GM18517 (cell line): ENCODE measurements at regions not wholly inside any gene's neighbourhood (a gene's known extent, or its start where the extent isn't known, plus 50 kb on each side); places are given as distances from the start of the nearest gene placed in this dataset.
"Not testable (repeated sequence)": the region's sequence is repeated elsewhere in the genome, so short reads cannot be mapped to it uniquely, and the experiment has no call there.

Experiments
- ATAC-seq: cut with Tn5 transposase; IDR thresholded peaks from one replicate; pipeline ENCODE4 v1.9.1; 2021; ENCODE audit warnings: mild to moderate bottlenecking, moderate library complexity; ENCODE audit not compliant: unreplicated experiment

DNA sequence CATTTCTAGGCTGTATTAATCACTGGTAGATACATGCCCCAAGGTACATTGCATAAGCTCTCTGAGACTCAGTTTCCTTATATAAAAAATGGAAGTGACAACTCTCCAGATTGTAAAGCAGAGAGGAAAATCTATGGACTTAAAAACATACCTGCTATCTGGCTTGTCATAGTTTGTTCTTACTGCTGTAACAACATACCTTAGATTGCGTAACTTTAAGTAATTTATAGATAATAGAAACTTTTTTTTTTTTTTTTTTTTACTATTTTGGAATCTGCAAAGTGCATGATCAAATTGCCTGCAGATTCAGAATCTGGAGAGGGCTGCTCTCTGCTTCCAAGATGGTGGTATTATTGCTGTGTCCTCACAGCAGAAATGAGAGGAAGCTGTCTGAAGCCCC lies 827.7 kb upstream of the BRINP3 start:
- ATAC-seq: no peak

DNA sequence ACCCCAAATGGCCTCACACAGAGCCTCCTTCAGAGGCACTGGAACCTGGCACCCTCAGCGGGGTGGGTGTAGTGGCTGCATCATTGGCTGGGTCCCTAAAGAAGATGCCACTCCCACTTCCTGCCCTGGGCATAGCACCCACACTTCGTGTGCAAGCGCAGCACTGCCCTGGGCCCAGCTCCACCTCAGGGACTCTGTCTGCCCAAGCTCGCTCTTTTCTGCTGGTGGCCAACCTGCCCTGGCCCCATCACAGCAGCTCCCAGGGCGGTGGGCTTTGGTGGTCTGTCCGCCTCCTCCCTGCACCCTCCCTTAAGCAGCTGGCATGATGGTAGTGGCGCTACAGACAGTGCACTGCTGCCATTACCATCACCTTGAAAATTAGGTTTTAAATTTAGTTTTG lies 829.3 kb upstream of the BRINP3 start:
- ATAC-seq: no peak

- ATAC-seq: no peak
Measured at GRCh38 chr1:191320062-191320461, 838.2 kb upstream of the RGS18 start.

DNA sequence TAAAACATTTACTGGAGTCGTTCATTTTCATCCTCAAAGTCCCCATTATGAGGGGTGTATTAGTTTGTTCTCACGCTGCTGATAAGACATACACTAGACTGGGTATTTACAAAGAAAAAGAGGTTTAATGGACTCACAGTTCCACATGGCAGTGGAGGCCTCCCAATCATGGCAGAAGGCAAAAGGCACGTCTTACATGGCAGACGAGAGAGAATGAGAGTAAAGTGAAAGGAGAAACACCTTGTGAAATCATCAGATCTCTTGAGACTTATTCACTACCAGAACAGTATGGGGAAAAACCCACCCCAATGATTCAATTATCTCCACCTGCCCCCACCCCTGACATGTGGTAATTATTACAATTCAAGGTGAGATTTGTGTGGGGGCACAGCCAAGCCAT lies 830.4 kb upstream of the RGS18 start:
- no peak for ATAC-seq

- ATAC-seq: no peak
Measured at GRCh38 chr1:191343816-191344215, 814.4 kb upstream of the RGS18 start.

DNA sequence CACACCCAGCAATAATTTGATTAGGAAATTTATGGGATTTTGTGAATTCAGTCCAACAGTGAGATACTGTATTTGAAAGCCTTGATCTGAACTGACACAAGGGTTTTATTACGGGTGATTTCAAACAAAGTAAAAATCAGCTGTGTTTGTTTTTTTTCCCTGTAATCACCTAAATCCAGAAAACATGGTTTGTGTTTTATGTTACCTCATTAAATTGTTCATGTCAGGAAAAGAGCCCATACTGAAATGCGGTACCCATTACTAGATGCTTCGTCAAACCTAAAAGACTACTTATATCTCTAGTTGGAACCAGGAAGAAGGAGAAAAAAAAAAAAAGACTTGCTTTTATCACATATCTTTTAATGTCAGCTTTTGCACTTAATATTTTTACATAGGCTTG lies 811.9 kb upstream of the RGS18 start:
- no peak for ATAC-seq

GRCh38 chr1:191348328-191348727 lies 809.9 kb upstream of the RGS18 start:
- ATAC-seq: no peak

DNA sequence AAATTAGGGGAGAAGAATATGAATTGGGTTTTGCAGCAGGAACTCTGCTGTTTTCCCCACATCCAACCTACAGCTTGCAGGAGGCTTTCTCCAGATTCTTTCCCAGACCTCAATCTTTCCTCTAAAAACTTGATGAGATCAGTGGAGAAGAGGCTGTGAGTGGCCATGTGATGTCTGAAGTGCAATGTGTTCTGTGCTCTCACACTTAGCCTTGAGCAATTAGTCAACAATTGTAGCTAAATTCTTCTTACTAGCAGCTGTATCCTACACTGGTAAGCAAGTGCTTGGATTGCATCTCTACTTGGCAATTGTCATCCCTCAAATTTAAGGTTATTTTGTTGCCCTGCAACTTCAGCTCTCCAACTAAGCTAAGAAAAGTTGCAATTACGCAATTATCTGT lies 807.3 kb upstream of the RGS18 start:
- no peak for ATAC-seq

GRCh38 chr1:191358724-191359123 lies 799.5 kb upstream of the RGS18 start:
- no peak for ATAC-seq

DNA sequence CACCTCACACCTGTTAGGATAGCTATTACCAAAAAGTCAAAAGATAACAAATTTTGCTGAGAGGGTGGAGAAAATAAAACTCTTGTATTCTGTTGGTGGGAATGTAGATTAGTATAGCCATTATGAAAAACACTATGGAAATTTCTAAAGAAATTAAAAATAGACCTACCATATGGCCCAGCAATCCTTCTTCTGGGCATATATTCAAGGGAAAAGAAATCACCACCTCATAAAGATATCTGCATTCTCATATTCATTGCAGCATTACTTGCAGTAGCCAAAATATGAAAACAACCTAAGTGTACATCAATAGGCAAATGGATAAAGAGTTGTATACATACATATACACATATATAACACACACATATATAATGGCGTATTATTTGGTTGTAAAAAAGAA lies 791.6 kb upstream of the RGS18 start:
- ATAC-seq: no peak

DNA sequence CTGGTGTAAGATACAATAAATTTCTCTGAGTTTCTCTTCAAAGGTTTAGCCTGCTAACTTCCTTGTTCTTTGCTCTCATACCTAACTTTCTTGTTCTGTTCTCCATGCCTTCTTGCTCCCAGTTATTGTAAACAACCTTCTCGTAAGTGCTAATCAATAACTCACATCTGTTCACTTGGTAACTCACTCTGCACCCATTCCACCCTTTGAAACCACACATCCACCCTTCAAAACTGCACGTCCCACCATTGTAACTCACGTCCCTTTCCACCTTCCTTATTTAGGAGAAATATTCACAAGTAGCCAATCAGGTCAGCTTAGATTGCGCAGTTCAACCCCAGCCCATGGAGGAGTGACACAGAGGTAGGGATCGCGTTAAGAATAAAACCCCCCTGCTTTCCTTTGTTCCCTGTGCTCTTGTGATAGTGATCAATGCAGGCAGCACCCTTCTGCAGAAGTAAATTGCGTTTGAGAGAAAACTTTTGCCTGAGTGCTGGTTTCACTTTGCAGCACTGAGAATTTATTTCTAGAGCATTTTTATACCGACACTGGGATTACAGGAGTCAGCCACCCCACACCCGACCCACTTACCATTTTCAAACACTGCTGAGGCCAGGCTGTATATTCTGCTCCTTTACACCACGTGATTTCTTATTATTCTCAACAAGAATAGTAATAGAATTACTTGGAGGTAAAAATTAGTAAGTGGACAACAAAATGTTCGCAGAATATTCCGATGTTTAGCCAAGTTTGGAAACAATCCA lies 789.2 kb upstream of the RGS18 start:
- ATAC-seq: no peak

GRCh38 chr1:191371626-191372025 lies 786.6 kb upstream of the RGS18 start:
- no peak for ATAC-seq

- ATAC-seq: no peak
Measured at GRCh38 chr1:191388283-191388682, 770.0 kb upstream of the RGS18 start.

DNA sequence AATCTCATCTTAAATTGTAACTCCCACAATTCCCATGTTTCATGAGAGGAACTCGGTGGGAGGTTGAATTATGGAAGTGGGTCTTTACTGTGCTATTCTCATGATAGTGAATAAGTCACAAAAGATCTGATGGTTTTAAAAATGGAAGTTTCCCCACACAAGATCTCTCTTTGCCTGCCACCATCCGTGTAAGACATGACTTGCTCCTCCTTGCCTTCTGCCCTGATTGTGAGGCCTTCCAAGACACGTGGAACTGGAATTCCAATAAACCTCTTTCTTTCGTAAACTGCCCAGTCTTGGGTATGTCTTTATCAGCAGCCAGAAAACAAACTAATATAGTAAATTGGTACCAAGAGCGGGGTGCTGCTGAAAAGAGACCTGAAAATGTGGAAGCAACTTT lies 761.6 kb upstream of the RGS18 start:
- ATAC-seq: no peak

DNA sequence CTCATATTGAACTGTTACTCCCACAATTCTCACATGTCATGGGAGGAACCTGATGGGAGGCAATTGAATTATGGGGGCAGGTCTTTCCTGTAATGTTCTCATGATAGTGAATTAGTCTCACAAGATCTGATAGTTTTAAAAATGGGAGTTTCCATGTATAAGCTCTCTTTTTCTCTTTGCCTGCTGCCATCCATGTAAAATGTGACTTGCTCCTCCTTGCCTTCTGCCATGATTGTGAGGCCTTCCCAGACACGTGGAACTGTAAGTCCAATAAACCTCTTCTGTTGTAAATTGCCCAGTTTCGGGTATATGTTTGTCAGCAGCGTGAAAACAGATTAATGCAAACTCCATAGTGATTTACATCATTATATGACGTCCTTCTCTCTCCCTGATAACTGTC lies 759.7 kb upstream of the RGS18 start:
- ATAC-seq: no peak

DNA sequence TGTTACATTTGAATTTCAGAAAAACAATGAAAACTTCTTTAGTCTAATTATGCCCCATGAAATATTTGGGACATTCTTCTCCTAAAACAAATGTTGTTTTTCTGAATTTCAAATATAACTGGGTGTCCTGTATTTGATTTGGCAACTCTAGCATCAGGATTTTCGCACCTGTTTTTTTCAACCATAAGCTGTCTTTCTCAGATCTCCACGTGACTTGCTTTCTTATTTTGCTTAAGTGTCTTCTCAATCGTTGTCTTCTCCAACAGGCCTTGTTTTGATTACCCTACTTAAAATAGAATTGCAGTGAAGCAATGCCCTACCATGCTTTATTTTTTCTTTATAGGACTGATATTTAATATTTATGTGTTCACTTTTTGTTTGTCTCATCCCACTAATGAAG lies 752.8 kb upstream of the RGS18 start:
- no peak for ATAC-seq

DNA sequence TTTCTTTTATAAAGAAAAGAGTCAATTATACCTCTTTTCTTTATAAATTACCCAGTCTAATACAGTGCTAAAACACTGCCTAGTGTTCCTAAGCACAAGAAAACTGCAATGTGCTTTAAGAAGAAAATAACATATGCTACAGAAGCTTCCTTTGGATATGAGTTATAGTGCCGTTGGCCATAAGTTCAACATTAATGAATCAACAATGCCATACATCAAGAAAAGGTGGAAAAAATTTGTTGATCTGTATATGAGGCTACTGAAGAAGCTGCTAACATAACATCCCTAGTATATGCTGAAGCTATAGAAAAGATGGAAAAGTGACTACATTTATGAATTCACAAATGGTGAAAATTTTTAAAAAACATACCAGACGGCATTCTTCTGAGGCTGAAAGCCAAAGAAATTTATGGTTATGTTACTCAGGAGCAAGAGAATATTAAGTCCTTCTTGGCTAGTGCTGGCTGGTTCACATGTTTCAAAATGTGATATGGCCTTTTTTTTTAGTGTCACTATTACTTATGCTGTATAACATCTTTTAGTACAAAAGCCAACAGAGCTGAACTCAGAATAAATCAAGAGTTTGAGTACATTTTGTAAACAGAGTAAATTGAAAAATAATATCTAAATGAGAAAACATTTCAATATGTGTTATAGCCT lies 743.2 kb upstream of the RGS18 start:
- ATAC-seq: no peak

GRCh38 chr1:191419842-191420241 lies 738.4 kb upstream of the RGS18 start:
- ATAC-seq: no peak

- no peak for ATAC-seq
Measured at GRCh38 chr1:191427593-191427992, 730.7 kb upstream of the RGS18 start.

DNA sequence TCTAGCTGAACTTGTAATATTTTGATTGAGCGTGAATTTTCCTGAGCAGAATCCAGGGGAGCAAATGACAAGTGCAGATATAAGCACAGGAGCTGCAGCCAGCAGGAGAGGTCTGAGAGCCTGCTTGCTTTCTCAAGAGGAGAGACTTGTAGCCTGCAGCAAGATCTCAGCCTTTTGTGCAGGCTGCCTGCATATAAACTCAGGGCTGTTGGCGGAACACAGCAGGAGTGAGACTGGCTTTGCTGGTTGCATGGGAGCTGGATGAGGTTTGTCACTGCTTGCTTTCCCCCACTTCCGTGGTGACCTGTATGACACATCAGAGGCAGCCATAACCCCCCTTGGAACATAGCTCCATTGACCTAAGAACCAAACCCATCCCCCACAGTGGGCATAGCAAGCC lies 725.4 kb upstream of the RGS18 start:
- no peak for ATAC-seq

DNA sequence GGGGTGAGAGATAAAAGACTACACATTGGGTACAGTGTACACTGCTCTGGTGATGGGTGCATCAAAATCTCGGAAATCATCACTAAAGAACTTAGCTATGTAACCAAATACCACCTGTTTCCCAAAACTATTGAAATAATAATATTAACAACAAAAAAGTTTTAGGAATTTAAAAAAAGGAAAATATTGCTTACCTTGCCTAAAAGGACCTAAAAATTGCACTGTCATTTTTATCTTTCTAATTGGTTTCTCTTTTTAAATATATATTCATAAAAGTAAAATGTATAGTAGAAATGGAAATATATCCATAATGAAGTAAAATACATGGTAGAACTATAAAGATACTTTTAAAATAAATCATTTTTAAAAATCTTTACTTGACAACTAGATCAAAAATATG lies 719.3 kb upstream of the RGS18 start:
- ATAC-seq: no peak

DNA sequence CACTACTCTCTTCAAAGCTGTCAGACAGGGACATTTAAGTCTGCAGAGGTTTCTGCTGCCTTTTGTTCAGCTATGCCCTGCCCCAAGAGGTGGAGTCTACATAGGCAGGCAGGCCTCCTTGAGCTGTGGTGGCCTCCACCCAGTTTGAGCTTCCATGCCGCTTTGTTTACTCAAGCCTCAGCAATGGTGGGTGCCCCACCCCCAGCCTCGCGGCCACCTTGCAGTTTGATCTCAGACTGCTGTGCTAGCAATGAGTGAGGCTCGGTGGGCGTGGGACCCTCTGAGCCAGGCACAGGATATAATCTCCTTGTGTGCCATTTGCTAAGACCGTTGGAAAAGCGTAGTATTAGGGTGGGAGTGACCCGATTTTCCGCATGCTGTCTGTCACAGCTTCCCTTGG lies 710.0 kb upstream of the RGS18 start:
- not testable (repeated sequence) for ATAC-seq

DNA sequence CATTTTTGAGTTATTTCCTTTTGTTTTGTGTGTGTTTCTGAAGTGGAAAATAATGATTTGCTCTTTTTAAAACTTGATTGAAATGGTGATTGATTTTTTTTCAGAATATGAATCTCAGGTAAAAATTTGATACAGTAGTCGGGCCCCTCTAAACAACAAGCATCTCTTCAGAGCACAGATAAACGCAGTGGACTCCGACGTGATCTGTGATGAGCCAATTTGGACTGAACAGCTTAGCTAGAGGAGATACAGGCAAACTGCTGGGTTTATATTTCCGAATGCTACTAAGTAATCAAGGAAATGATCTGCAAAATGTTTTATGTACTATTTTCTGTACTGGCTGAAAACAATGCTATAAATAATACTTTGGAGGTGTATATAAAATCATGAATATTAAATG lies 705.7 kb upstream of the RGS18 start:
- ATAC-seq: no peak
